ENCODE measurements at regions not wholly inside any gene's neighbourhood (a gene's known extent, or its start where the extent isn't known, plus 50 kb on each side); places are given as distances from the start of the nearest gene placed in this dataset.

DNA sequence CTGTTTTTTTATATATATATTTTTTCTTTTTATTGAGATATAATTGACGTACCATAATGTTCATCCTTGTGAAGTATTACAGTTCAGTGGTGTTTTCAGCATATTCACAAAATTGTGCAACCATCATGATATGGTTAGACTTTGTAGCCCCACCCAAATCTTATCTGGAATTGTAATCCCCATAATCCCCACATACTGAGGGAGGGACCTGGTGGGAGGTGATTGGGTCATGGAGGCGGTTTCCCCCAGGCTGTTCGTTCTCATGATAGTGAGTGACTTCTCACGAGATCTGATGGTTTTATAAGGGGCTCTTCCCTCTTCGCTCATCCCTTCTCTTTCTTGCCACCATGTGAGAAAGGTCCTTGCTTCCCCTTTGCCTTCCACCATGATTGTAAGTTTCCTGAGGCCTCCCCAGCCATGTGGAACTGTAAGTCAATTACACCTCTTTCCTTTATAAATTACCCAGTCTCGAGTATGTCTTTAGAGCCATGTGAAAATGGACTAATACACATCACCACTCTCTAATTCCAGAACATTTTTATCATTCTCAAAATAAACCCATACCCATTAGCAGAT, 73.9 kb upstream of the SMNDC1 start:
- TF ChIP-seq, protein P1, sequence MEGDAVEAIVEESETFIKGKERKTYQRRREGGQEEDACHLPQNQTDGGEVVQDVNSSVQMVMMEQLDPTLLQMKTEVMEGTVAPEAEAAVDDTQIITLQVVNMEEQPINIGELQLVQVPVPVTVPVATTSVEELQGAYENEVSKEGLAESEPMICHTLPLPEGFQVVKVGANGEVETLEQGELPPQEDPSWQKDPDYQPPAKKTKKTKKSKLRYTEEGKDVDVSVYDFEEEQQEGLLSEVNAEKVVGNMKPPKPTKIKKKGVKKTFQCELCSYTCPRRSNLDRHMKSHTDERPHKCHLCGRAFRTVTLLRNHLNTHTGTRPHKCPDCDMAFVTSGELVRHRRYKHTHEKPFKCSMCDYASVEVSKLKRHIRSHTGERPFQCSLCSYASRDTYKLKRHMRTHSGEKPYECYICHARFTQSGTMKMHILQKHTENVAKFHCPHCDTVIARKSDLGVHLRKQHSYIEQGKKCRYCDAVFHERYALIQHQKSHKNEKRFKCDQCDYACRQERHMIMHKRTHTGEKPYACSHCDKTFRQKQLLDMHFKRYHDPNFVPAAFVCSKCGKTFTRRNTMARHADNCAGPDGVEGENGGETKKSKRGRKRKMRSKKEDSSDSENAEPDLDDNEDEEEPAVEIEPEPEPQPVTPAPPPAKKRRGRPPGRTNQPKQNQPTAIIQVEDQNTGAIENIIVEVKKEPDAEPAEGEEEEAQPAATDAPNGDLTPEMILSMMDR (IDR thresholded peaks at IDR 0.05; ENCODE audit: low read depth, low read length, missing control alignments) = no peak
- no peak overlapping the region for H3K4me3 ChIP-seq (ENCODE audit: low read depth, low read length)
- no peak for DNase-seq (ENCODE audit: low read depth)
- in situ Hi-C loops (cut with HindIII; ENCODE audit: low sequenced_read_pairs) = no loop called here

DNA sequence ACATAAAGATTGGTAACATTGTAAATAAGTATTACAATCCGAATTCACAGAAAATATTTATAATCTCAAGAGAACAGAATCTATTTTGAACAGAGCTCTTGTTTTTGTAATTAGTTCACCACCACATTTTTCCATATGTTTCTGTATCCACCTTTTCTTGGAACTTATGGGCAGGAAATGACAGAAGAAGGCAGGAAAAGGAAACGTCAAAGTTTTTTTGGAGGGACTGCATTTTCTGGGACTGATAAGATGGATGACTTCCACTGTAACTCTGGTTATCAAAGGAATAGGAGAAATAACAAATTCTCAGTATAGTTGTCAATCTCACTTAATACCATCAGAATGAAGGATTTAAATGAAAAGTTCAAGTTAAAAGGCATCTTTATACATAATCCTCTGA, 75.1 kb upstream of the SMNDC1 start:
- DNase-seq (ENCODE audit: low read depth) = no peak
- no peak overlapping the region for H3K4me3 ChIP-seq (ENCODE audit: low read depth, low read length)
- in situ Hi-C loops (cut with HindIII; ENCODE audit: low sequenced_read_pairs) = no loop called here
- TF ChIP-seq, protein P1 (IDR thresholded peaks at IDR 0.05; ENCODE audit: low read depth, low read length, missing control alignments) = no peak

DNA sequence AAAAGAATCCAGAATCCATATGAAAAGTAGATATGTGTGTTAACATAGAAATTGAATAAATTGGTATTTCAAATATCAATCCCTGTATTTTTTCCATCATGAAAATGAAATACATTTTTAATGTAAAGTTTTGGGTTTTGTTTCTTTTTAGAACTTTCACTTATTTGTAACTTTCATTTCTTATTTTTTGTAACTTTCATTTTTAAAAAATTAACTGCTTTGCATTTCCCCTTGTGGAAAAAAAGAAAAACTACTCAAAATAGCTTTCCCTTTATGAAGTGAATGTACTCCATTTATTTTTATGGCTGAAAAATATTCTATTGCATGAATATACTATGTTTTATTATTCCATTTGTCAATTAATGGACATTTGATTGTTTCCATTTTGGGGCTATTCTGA, 75.6 kb upstream of the SMNDC1 start:
- H3K4me3 ChIP-seq (ENCODE audit: low read depth, low read length) = no peak overlapping the region

DNA sequence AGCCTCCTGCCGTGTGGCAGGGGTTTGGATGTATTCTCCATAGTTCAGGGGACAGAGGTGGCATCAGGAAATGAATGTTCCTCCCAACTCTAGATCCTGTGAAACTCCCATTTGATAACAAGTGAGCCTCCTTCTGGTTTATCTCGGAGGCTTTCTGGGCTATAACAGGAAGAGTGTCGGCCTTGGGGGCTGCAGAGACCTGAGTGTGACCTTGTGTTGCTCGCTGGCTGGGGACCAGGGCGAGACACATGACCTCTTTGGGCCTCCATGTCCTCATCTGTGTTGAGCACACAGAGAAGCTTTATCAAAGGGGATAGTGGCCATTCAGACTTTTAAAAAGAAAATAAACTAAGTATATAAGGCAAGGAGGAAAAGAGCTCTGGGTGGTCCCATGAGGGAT, 78.0 kb upstream of the SMNDC1 start:
- TF ChIP-seq, protein P1 (IDR thresholded peaks at IDR 0.05; ENCODE audit: low read depth, low read length, missing control alignments) = no peak
- H3K4me3 ChIP-seq (ENCODE audit: low read depth, low read length) = no peak overlapping the region
- in situ Hi-C loops (cut with HindIII; ENCODE audit: low sequenced_read_pairs) = no loop called here
- no peak for DNase-seq (ENCODE audit: low read depth)

More for the DNA sequence above, 75.6 kb upstream of the SMNDC1 start:
- in situ Hi-C loops (cut with HindIII; ENCODE audit: low sequenced_read_pairs) = no loop called here
- no peak for DNase-seq (ENCODE audit: low read depth)
- TF ChIP-seq, protein P1 (IDR thresholded peaks at IDR 0.05; ENCODE audit: low read depth, low read length, missing control alignments) = no peak

DNA sequence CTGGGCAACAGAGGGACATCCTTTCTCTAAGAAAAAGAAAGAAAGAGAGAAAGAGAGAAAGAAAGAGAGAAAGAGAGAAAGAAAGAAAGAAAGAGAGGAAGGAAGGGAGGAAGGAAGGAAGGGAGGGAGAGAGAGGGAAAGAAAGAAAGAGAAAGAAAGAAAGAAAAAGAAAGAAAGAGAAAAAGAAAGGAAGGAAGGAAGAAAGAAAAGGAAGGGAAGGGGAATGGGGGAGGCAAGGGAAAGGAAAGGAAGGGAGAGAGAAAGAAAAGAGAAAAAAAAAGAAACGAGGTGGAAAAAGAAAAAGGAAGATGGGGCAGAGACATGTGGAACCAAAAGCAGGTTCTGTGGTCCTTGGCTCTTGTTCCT, 82.9 kb upstream of the SMNDC1 start:
- no peak overlapping the region for H3K4me3 ChIP-seq (ENCODE audit: low read depth, low read length)
- TF ChIP-seq, protein P1 (IDR thresholded peaks at IDR 0.05; ENCODE audit: low read depth, low read length, missing control alignments) = no peak
- no peak for DNase-seq (ENCODE audit: low read depth)
- in situ Hi-C loops (cut with HindIII; ENCODE audit: low sequenced_read_pairs) = no loop called here

DNA sequence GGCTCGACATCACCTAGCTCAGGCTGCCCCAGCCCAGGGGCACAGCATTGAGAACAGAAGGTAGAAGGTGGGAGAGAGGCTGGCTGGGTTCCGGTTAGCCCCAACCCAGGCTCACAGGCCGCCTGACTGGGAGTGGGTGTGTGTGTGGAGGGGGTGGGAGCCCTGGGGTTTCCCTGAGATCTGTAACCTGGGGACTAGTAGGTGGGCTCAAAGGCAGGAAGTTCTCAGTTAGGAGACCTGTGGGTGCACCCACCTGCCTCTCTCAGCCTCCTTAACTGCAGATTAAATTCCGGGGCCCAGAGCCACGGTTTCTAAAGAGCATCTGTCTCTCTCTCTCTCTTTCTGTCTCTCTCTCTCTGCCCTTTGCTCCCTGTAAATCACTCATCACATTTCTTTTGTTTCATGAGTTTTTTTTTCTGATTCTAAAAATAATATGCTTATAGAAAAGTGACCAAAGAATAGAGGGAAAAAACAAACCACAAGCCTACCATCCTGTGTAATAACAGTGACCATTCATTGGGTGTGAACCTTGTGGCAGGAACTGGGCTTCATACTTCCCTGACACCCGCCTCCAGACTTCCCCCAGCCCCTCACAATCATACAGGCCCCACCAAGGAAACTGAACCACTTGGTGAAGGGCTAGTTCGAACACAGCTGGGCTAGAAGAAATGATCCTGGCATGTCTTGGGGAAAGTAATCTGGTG, 83.4 kb upstream of the SMNDC1 start:
- DNase-seq (ENCODE audit: low read depth) = no peak
- in situ Hi-C loops (cut with HindIII; ENCODE audit: low sequenced_read_pairs) = no loop called here
- no peak overlapping the region for H3K4me3 ChIP-seq (ENCODE audit: low read depth, low read length)

More for the DNA sequence above, 83.4 kb upstream of the SMNDC1 start:
- TF ChIP-seq, protein P1 (IDR thresholded peaks at IDR 0.05; ENCODE audit: low read depth, low read length, missing control alignments) = no peak
